Uterus (tissue), 3 donors: ENCODE measurements at regions not wholly inside any gene's neighbourhood (a gene's known extent, or its start where the extent isn't known, plus 50 kb on each side); places are given as distances from the start of the nearest gene placed in this dataset.

ENCODE experiments used
- DNase-seq, 2 donors: peaks; one replicate each; pipeline ENCODE4 v3.0.0-alpha.2; 2019 to 2020
- H3K27ac ChIP-seq, 2 donors: fragments of 200-600 bp; sonication (generic); 1 replicate in 1 of 2; 2 replicates in 1 of 2; pipeline ENCODE4 v1.5.1; 2016 to 2018
- H3K27me3 ChIP-seq, 2 donors: fragments of 200-600 bp; sonication (generic); one replicate each; pipeline ENCODE4 v1.5.1; 2018 to 2019; ENCODE audit warnings: control low read depth in 1 of 2
- H3K36me3 ChIP-seq, 2 donors: fragments of 200-600 bp; sonication (generic); one replicate each; pipeline ENCODE4 v1.5.1; 2019; ENCODE audit warnings: control low read depth in 1 of 2
- H3K4me1 ChIP-seq, 2 donors: fragments of 200-600 bp; sonication (generic); one replicate each; pipeline ENCODE4 v1.5.1; 2018 to 2019; ENCODE audit warnings: control low read depth in 1 of 2
- H3K4me3 ChIP-seq, 2 donors: fragments of 200-600 bp; sonication (generic); 1 replicate in 1 of 2; 2 replicates in 1 of 2; pipeline ENCODE4 v1.5.1; 2018 to 2019; ENCODE audit warnings: mild to moderate bottlenecking in 1 of 2
- H3K9me3 ChIP-seq, 2 donors: fragments of 200-600 bp; sonication (generic); one replicate each; pipeline ENCODE4 v1.5.1; 2019; ENCODE audit warnings: control low read depth in 1 of 2
- POLR2A ChIP-seq, 2 donors: fragments of 450-650 bp; IDR thresholded peaks; one replicate each; pipeline ENCODE4 v1.6.1; 2016; ENCODE audit warnings: antibody characterized with exemption in 2 of 2, mild to moderate bottlenecking in 1 of 2, moderate library complexity in 1 of 2
- intact Hi-C: fragments of 100-400 bp; cut with DNase I; formaldehyde crosslinking; loops from one replicate; pipeline ENCODE4 v1.15.1; 2023; ENCODE audit warnings: low total_unique reads
- TF ChIP-seq, protein P1 (sequence below), 4 experiments: fragments of 200-600 bp in 2 of 4; fragments of 450-650 bp in 2 of 4; sonication (generic) in 2 of 4; IDR thresholded peaks; one replicate each; pipeline ENCODE4 v1.5.1; 2016 to 2019; ENCODE audit warnings: antibody characterized with exemption in 4 of 4, mild to moderate bottlenecking in 2 of 4, moderate library complexity in 1 of 4
- donor health status: DM: yes; HTN: yes; CAD: no.

DNA sequence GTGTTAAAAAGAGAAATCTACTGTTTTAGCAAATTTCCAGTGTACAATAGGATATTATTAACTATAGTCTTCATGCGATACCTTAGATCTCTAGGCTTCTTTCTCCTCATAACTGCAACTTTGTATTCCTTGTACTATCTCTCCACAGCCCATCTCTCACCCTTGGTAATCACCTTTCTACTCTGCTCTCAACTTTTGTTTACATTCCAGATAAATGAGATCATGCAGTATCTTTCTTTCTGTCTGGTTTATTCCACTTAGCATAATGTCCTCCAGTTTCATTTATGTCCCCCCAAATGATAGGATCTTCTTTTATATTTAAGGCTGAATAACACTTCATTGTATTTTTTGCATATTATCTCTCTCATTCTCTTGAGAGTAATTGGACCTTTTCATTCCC is 165.5 kb downstream of the HS3ST1 start:
- intact Hi-C loops: no loop called here
- DNase-seq: no peak
- Histone ChIP-seq H3K27me3 (no peaks in the 10 kb centered on the region), H3K4me3 (no peak overlapping the region), H3K36me3 (no peaks in the 10 kb centered on the region), H3K9me3 (no peaks in the 10 kb centered on the region), H3K4me1 (no peaks in the 10 kb centered on the region), H3K27ac (no peak overlapping the region)
- TF ChIP-seq, protein P1, sequence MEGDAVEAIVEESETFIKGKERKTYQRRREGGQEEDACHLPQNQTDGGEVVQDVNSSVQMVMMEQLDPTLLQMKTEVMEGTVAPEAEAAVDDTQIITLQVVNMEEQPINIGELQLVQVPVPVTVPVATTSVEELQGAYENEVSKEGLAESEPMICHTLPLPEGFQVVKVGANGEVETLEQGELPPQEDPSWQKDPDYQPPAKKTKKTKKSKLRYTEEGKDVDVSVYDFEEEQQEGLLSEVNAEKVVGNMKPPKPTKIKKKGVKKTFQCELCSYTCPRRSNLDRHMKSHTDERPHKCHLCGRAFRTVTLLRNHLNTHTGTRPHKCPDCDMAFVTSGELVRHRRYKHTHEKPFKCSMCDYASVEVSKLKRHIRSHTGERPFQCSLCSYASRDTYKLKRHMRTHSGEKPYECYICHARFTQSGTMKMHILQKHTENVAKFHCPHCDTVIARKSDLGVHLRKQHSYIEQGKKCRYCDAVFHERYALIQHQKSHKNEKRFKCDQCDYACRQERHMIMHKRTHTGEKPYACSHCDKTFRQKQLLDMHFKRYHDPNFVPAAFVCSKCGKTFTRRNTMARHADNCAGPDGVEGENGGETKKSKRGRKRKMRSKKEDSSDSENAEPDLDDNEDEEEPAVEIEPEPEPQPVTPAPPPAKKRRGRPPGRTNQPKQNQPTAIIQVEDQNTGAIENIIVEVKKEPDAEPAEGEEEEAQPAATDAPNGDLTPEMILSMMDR (IDR thresholded peaks at IDR 0.05): no peak
- no peak for TF ChIP-seq POLR2A (IDR thresholded peaks at IDR 0.05)

DNA sequence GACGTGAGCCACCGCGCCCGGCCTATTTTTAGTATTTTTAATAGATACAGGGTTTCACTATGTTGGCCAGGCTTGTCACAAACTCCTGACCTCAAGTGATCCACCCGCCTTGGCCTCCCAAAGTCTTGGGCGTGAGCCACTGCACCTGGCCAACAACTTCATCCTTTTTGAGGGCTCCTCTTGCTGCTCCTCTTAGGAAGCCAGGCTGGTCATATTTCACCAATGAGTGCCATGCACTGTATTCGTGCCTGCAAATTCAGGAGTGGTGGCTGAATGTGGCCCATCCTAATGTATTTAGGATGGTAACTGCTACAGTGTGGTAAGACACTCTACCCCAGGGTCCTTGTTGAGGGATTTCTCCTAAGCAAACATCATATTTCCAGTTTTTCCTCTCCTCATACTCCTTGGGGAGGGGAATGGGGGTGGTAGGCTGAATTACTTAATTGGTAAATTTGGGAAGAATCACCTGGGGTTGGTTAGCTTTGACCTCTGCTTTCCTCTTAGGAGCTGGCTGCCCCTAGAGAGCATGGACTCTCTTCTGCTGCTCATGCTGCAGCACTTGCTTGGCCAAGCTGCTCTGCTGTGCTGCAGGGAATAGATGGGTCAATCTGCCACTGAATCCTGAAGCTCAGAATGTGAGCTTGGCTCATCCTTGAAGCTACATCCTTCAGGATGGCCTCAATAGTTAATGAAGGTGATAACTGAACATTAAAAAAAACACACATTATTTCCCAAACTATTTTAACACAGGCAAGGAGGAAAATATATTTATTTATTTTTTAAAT is 167.4 kb downstream of the HS3ST1 start:
- Histone ChIP-seq H3K36me3 (no peaks in the 10 kb centered on the region), H3K9me3 (no peaks in the 10 kb centered on the region), H3K27me3 (no peaks in the 10 kb centered on the region), H3K4me1 (no peaks in the 10 kb centered on the region), H3K4me3 (no peak overlapping the region), H3K27ac (no peak overlapping the region)
- TF ChIP-seq, protein P1 (IDR thresholded peaks at IDR 0.05): no peak
- no peak for TF ChIP-seq POLR2A (IDR thresholded peaks at IDR 0.05)
- intact Hi-C loops: no loop called here
- DNase-seq: no peak

DNA sequence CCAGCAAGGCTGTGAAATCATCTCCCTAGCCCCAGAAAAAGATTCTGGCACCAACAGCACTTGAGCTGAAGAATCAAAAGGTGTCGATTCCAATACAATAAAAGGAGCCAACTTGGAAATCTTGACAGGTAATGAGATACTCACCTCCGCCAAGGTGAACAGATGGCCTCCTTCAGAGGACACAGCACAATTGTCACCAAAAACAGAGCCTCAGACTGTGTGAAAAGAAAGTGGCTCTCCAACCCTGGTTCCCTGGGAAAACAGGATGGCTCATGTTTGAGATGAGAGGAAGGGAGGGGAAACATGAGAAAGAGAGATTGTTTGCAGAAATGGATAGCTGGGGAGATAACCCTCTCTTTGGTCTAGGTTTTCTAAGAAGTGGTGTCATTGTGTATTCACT is 168.9 kb downstream of the HS3ST1 start:
- Histone ChIP-seq H3K36me3 (no peaks in the 10 kb centered on the region), H3K27ac (no peak overlapping the region), H3K4me1 (no peaks in the 10 kb centered on the region), H3K27me3 (no peaks in the 10 kb centered on the region), H3K4me3 (no peak overlapping the region), H3K9me3 (no peaks in the 10 kb centered on the region)
- intact Hi-C loops: no loop called here
- no peak for TF ChIP-seq POLR2A (IDR thresholded peaks at IDR 0.05)
- TF ChIP-seq, protein P1 (IDR thresholded peaks at IDR 0.05): no peak
- DNase-seq: no peak

DNA sequence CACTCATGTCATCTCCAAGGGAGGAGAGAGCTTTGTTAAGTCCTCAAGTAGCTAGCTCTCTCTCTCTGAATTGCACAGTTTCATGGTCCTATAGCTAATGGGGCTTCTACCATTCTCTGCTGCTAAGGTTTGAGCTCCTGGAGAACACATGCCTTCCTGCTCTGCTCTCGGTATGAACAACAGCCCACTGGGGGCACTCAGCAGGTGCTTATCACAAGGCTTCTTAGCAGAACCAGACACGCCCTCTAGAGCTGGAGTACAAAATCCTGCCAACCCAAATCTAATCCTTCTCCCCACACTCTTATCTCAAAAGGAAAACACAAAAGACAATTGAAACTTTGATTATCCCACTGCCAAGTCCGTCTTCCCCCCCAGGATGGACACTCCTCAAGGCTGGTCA is 176.5 kb downstream of the HS3ST1 start:
- Histone ChIP-seq H3K27ac (no peak overlapping the region), H3K27me3 (no peaks in the 10 kb centered on the region), H3K4me3 (no peak overlapping the region), H3K4me1 (no peaks in the 10 kb centered on the region), H3K36me3 (no peaks in the 10 kb centered on the region), H3K9me3 (no peaks in the 10 kb centered on the region)
- no peak for DNase-seq
- intact Hi-C loops: no loop called here
- no peak for TF ChIP-seq POLR2A (IDR thresholded peaks at IDR 0.05)
- TF ChIP-seq, protein P1 (IDR thresholded peaks at IDR 0.05): no peak

DNA sequence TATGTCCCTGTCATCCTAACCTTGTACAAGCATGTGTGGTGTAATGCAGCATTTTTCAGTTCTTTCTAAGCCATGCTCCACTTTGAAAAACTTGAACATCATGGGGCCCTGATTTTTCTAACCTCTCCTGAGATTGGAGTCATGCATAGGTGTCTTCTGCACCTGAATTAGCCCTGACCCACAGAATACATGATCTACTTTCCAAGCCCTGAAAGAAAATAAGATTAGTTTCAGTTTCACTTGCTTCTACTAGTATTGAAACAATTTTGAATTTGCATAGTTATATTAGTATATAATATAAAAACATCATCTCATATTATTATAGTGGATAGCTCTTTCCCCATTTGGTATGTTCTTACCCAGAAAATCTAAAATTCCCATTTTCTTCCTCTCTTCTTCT is 178.2 kb downstream of the HS3ST1 start:
- intact Hi-C loops: no loop called here
- Histone ChIP-seq H3K4me1 (no peaks in the 10 kb centered on the region), H3K9me3 (no peaks in the 10 kb centered on the region), H3K27ac (no peak overlapping the region), H3K36me3 (no peaks in the 10 kb centered on the region), H3K4me3 (no peak overlapping the region), H3K27me3 (no peaks in the 10 kb centered on the region)
- DNase-seq: no peak
- TF ChIP-seq POLR2A (IDR thresholded peaks at IDR 0.05): no peak
- TF ChIP-seq, protein P1 (IDR thresholded peaks at IDR 0.05): no peak
